ENCODE measurements at regions not wholly inside any gene's neighbourhood (a gene's known extent, or its start where the extent isn't known, plus 50 kb on each side); places are given as distances from the start of the nearest gene placed in this dataset.

GRCh38 chr1:93013145-93014065 lies 52.1 kb upstream of the DIPK1A start:
- TF ChIP-seq POLR2AphosphoS5 (IDR thresholded peaks at IDR 0.05) (no peak), POLR2A (IDR thresholded peaks at IDR 0.05) (no peak)
- TF ChIP-seq, protein P1, sequence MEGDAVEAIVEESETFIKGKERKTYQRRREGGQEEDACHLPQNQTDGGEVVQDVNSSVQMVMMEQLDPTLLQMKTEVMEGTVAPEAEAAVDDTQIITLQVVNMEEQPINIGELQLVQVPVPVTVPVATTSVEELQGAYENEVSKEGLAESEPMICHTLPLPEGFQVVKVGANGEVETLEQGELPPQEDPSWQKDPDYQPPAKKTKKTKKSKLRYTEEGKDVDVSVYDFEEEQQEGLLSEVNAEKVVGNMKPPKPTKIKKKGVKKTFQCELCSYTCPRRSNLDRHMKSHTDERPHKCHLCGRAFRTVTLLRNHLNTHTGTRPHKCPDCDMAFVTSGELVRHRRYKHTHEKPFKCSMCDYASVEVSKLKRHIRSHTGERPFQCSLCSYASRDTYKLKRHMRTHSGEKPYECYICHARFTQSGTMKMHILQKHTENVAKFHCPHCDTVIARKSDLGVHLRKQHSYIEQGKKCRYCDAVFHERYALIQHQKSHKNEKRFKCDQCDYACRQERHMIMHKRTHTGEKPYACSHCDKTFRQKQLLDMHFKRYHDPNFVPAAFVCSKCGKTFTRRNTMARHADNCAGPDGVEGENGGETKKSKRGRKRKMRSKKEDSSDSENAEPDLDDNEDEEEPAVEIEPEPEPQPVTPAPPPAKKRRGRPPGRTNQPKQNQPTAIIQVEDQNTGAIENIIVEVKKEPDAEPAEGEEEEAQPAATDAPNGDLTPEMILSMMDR (IDR thresholded peaks at IDR 0.05) = no peak

Measured in breast epithelium (tissue), 3 donors.